ENCODE measurements at regions not wholly inside any gene's neighbourhood (a gene's known extent, or its start where the extent isn't known, plus 50 kb on each side); places are given as distances from the start of the nearest gene placed in this dataset.

DNA sequence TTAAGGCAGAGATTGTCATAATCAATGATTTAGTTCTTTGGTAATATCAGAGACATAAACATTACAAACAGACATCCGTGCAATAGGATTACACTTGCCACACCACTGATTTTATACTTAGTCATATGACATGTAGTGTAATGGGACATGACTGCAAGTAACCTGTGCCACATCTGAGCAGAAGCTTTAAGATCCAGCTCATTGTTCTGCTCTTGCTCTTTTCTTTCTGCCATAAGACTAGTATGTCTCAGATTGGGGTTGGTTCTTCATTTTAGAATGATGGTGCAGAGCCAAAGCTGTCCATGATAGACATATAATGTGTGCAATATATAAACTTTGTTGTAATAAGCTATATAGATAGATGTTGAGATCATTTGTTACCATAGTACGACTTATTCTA, 119.7 kb upstream of the SEMA3A start:
- Histone ChIP-seq H3K9me3 (no peaks in the 10 kb centered on the region), H3K4me3 (no peak overlapping the region), H3K36me3 (ENCODE audit: low read depth) (no peaks in the 10 kb centered on the region), H3K4me1 (ENCODE audit: low read depth) (no peaks in the 10 kb centered on the region)
- ATAC-seq (no peak), DNase-seq (no peak)
- intact Hi-C loops (cut with DNase I, micrococcal nuclease): no loop called here
- TF ChIP-seq, protein P1, sequence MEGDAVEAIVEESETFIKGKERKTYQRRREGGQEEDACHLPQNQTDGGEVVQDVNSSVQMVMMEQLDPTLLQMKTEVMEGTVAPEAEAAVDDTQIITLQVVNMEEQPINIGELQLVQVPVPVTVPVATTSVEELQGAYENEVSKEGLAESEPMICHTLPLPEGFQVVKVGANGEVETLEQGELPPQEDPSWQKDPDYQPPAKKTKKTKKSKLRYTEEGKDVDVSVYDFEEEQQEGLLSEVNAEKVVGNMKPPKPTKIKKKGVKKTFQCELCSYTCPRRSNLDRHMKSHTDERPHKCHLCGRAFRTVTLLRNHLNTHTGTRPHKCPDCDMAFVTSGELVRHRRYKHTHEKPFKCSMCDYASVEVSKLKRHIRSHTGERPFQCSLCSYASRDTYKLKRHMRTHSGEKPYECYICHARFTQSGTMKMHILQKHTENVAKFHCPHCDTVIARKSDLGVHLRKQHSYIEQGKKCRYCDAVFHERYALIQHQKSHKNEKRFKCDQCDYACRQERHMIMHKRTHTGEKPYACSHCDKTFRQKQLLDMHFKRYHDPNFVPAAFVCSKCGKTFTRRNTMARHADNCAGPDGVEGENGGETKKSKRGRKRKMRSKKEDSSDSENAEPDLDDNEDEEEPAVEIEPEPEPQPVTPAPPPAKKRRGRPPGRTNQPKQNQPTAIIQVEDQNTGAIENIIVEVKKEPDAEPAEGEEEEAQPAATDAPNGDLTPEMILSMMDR (IDR thresholded peaks at IDR 0.05): no peak

DNA sequence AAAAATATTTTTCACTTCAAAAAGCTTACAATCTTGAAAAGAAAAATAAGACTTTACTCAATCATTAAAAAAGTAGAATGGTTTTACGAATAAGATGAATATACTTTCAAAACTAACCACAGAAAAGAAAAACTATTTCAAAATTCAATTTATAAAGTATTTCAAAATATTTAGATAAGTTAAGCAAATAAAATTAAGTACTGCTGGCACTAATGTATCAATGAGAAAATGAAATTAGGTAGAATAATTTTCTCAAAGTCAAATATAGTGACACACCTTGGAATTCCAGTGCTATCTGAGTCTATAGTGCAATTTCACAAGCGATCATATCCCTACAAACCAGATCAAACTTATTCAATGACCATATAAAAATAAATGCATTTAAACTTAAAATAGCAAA, 109.8 kb upstream of the SEMA3A start:
- Histone ChIP-seq H3K9me3 (no peaks in the 10 kb centered on the region), H3K4me1 (ENCODE audit: low read depth) (no peaks in the 10 kb centered on the region), H3K36me3 (ENCODE audit: low read depth) (no peaks in the 10 kb centered on the region), H3K4me3 (no peak overlapping the region)
- intact Hi-C loops (cut with DNase I, micrococcal nuclease): no loop called here
- TF ChIP-seq, protein P1 (IDR thresholded peaks at IDR 0.05): no peak
- no peak for ATAC-seq
- no peak for DNase-seq

DNA sequence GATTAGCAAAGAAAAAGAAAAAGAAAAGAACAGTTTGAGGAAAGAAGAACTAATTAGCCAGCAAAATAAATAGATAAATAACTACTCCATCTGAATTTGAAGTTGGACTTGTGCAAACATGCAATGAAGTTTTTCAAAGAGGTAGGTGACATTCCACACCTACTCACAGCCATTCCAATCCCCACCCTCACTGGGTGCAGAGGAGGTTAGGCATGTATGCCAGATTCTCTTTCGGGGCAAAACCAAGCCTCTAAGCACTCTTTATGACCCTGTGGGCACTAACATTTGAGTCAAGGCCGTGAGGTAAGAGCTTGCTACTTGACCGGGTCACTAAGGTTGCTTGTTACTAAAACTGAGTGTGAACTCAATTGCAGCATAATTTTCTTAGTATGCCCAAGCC, 108.4 kb upstream of the SEMA3A start:
- TF ChIP-seq, protein P1 (IDR thresholded peaks at IDR 0.05): no peak
- Histone ChIP-seq H3K4me3 (no peak overlapping the region), H3K36me3 (ENCODE audit: low read depth) (no peaks in the 10 kb centered on the region), H3K9me3 (no peaks in the 10 kb centered on the region), H3K4me1 (ENCODE audit: low read depth) (no peaks in the 10 kb centered on the region)
- ATAC-seq: no peak
- intact Hi-C loops (cut with DNase I, micrococcal nuclease): no loop called here
- DNase-seq: no peak

DNA sequence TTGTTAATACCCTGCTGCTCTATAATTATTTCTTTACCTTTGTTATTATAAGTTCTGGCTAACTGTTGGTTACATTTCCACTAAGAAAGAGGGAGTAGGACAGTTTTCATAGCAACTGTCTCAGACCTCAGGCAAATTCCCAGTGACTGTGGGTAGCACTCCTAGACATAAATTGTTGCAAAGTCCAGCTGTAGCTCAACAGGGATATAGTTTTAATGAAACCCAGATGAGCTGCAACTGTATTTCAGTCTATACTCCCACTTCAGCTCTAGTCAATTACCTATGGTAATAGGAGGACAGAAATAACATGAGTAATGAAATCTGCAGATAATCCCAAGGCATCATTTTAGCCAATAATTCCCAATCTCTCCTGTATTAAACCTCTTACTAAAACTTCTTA, 103.0 kb upstream of the SEMA3A start:
- Histone ChIP-seq H3K36me3 (ENCODE audit: low read depth) (no peaks in the 10 kb centered on the region), H3K9me3 (no peaks in the 10 kb centered on the region), H3K4me1 (ENCODE audit: low read depth) (no peaks in the 10 kb centered on the region), H3K4me3 (no peak overlapping the region)
- DNase-seq (no peak), ATAC-seq (no peak)
- TF ChIP-seq, protein P1 (IDR thresholded peaks at IDR 0.05): no peak
- intact Hi-C loops (cut with DNase I, micrococcal nuclease): no loop called here

DNA sequence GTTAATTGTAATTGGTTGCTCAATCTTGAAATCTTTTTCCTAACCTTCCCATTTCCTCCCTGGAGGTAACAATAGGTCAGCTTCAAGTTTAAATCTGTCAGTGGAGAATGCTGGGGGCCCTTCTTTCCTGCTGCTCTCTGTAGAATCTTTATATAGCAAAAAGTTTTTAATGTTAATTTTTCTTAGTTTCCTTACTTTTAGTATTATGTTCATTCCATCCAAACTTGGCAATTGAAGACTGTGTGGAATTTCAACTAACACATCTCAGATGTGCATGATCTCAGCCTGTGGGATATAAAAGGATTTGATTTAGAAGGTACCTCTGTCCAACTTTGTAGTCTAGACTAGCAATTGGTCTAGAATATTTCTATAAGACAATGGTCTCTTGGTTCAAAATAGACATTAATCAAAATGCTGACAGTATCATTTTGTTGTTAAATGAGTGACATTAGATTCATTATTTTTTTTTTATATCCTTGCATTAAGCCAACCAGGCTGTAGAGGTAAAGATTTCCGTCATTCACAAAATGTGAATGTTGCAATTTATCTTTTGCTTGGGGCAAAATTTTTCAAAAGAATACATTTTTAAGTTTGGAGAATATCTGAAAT, 100.4 kb upstream of the SEMA3A start:
- no peak for ATAC-seq

More for the DNA sequence above, 100.4 kb upstream of the SEMA3A start:
- Histone ChIP-seq H3K4me1 (ENCODE audit: low read depth) (no peaks in the 10 kb centered on the region), H3K36me3 (ENCODE audit: low read depth) (no peaks in the 10 kb centered on the region), H3K4me3 (no peak overlapping the region), H3K9me3 (no peaks in the 10 kb centered on the region)
- DNase-seq: no peak
- intact Hi-C loops (cut with DNase I, micrococcal nuclease): no loop called here
- TF ChIP-seq, protein P1 (IDR thresholded peaks at IDR 0.05): no peak

Measured in mucosa of descending colon (tissue), 3 donors.